Dedifferentiated amniotic fluid mesenchymal stem cell (primary cell): ENCODE measurements at regions not wholly inside any gene's neighbourhood (a gene's known extent, or its start where the extent isn't known, plus 50 kb on each side); places are given as distances from the start of the nearest gene placed in this dataset.

ENCODE experiments used
- DNase-seq: peaks from one replicate; pipeline ENCODE4 v3.0.0-alpha.2; 2016; ENCODE audit errors: extremely low spot score

DNA sequence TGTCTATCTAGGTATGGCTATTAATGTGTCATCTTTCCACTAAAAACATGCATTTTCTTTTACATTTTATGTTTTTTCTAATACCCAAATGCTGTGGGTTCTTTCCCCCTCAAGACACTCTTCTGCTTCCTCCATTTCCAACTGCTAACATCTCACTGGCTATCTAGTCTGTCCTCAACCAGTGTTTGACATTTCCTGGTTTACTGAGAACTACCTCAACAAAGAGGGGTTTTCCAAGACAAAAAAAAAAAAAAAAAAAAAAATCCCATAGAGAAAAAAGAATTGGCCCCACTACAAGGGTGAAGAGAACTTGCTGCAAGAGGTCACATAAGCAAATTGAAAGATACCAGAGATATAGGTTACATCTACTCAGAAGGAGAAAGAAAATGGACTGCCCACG, 359.7 kb downstream of the CRPPA start:
- DNase-seq: no peak

DNA sequence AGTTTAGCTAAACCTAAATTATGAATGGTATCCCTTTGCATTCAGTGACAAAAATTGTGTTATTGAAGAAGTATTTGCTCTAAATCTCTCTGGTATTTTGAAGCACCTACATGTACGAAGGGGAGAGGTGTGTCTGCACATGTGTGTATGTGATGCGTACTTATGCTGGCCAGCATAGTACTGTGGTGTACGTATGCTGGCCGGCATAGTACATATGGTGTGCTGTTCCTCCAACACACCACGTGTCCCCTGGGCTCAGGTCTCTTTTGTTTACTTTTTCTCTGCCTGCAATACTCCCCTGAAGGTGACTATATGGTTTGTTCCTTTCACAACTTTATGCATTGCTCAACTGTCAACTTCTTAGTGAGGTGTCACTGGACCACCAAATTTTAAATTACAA, 360.3 kb downstream of the CRPPA start:
- no peak for DNase-seq

DNA sequence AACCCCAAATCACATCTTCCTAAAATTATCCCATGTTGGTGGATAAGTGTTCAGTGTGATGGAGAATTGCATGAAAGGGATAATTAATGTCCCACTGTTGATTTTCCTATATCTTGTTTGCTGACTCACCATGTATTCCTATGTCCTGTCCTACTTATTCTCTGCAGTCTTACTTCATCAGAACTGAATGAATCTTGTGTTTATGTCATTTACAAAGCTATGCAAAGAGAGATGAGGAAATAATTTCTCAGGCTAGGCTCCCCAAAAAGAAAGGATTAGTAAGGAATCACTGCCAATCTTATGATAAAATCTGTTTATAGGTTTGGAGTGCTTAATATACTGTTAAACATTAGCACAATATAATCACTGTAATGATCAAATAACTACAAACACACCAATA, 360.8 kb downstream of the CRPPA start:
- DNase-seq: no peak

DNA sequence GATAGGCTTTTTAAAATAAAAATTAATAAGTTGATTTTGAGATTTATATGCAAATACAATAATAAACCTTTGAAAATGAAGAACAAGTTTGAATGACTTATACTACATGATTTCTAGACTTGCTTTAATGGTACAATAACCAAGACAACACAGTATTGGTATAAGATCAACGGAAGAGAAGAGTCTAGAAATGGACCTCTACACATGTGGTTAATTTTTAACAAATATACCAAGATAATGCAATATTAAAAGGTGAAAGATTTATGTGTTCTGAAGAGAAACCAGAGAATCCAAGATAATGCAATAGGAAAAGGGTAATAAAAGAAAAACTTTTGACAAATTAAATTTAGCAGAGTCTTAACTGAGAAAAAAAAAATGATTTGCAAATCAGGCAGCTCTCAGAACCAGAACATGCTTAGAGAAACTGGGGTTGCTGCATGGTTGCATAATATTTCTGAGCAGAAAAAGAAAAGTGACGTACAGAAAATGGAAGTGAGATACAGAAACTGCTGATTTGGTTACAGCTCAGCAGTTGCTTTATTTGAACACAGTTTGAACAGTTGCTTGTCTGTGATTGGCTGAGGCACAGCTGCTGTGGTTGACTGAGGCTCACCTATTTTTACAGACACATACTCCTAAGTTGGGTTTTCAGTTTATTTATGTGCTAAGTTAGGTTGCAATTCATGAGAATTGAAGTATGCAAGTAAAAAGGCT, 365.9 kb downstream of the CRPPA start:
- DNase-seq: no peak

DNA sequence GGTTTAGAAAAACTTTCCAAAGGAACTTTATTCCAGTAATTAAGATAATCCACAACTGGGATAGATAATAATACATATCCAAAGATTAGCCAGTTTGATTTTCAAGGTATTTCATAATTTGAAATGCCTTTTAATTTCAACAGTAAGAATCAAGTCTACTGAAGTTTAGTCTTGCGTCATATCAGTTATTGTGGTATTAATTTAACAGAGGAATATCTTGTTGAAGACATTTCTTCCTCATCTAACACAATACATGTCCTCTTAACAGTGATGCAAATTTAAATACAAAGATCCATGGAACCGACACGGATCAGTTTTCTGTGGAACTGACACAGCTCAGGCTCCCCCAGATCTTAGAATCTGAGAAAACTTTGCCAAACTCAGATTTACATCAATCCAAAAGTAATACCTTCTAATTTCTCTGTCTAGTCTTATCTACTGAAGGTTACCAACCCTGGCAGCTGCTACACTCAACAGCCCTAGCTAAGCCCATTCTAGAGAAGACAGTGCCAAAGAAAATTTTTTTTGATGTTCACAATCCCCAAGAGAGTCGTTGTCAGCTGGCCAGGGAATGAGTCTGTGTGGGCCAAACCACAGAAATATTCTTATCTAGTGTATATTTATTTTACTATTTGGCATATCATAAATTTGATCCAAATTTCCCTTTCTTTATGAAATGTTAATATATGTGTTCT, 365.2 kb upstream of the MEOX2 start:
- peak; percentile 34 for DNase-seq

DNA sequence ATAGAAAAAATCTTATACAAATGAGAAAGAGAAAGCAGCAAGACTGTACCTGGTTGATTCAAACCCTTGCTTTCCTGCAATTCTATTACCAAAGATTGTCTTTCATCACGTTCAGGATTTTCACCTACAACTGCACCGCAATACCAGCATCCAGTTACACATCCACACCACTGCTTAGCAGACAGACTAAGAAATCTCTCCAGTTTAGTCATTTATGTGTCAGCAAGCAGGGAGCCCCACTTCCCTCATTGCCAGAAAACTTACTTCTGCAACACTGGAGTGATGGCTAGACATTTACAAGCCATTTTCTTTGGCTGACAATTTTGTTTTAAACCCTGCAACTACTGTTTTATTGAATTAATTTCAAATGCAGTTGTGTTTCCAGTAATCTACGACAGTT, 359.6 kb upstream of the MEOX2 start:
- DNase-seq: no peak

DNA sequence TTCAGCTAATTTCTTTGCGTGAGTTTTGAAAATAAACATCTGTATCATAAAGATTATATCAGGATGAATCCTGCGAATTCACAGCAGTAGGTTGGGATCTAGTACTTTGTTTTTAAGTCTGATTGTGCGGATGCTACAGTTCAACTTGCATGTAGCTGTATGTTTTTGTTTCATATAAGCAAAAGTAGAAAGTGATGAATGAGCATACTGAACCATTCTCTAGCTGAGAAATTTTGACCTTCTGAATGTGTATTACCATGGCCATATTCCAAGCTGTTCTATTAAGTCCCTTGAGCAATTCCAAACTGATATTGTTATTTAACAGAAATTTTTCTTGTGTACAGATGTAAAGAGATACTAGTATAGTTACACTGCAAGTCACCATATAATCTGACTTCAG, 358.8 kb upstream of the MEOX2 start:
- no peak for DNase-seq

DNA sequence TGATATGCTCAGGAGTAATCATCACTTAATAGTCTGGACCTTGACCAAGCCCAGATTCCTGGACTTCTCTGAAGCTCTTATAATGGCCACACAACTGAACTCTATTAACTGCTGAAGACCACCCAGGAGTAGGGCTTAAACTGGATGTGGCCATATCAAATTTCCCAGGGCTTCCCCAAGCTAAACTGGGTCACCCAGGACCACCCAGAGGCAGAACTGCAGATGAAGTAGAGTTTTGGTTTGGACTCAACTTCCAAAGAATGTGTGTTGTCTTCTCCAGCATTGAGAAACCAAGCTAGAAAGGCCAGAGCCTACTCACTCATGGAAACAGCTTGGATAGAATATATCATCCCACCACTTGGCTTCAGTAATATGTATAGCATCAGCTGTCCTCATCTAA, 358.2 kb upstream of the MEOX2 start:
- no peak for DNase-seq

DNA sequence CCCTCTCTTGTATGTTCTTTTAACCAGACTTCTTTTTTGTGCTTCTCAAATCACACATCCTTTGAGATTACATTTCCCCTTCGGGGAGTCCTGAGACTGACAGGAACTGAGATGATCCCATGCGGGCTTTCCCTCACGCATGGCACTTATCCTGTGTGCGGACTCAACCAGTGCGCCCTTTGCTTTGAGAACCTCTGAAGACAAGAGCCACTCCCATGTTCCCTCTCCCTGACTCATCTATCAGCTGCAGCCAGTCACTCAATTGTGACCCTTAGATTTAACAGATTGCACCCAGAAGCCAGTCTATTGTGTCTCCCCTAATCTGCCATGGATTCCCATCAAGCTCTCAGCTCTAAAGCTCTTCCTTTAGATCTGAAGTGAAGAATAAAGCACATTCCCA, 353.9 kb upstream of the MEOX2 start:
- no peak for DNase-seq

DNA sequence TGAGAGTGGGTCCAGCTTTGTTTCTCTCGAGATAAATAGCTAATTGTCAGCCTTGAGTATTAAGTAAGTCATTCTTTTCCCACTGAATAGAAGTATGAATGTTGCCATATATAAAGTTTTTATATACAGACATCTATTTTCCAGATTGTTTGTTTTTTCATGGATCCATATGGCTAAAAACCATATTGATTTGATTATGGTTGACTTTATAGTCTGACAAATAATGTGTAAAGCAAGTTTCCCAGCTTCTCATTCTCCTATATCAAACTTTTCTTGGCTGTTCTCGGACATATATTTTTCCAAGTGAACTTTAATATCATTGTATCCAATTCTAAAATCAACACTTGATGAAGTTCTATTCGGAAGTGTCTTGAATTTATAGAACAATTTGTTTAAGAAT, 352.4 kb upstream of the MEOX2 start:
- DNase-seq: no peak

DNA sequence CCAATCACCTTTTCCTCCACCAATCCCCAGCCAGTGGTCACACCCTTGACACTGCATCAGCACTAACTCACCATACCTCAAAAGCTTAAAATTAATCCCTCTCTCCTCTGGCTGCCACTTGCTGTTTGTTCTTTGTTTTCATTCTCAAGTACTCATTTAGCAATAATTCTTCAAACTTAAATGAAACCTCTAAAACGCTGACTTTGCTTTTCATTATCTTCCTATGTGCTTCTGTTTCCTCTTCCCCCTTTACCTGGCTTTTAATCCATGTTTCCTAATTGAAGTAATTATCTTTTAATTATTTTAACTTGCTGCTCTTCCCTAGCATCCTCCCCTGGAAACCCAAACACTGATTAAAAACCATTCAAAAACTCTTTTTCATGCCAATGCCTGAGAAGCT, 348.9 kb upstream of the MEOX2 start:
- DNase-seq: no peak

DNA sequence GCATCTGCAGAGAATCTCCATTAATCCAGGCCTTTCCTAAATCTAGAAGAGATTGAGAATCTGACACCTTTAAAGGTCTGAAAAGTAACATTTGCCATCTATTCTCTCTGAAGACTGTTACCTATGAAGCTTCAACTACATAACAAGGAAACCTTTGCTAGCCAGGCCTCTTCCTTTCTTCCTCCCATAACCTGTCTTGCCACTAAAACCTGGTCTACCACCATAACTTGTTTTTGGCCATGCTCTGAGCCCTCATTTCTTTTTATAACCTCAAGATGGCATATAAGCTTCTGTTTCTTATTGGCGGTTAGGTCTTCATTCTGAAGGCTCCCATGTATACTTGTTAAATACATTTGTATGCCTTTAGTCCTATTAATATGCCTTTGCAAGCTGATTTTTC, 348.4 kb upstream of the MEOX2 start:
- no peak for DNase-seq

DNA sequence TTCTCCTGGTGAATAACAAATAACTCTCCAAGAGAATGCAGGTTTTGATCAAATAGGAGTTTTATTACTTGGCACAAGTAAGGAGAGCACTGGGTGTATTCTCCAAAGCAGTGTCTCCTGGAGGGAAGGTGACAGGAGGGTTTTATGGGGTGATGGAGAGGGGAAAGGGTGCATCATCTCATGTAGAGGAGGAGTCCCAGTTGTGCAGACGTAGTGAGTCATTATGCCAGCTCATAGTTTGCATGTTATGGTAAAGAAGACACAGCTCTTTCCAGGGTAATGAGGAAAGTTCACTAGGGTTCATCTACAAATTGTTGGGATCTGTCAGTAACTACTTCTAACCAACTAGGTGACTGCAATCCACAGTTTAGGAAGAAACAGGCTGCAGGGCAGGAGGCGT, 347.9 kb upstream of the MEOX2 start:
- DNase-seq: no peak

DNA sequence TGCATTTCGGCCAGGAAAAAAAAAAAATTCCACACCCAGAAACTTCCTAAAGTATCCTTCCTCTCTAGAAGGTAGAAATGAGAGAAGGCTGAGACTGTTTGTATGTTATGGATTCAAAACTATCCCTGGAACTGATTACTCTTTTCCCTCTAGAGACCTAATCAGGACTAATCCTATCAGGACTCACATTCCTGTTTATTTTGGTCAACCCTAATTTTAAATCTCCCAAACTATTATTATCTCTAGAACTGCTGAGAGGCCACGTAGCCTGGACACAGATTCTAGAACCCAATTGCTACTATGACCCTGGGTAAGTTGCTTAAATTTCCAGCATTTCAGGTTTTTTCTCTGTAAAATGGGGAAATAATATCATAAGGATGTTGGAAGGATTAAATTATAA, 346.8 kb upstream of the MEOX2 start:
- DNase-seq: no peak

DNA sequence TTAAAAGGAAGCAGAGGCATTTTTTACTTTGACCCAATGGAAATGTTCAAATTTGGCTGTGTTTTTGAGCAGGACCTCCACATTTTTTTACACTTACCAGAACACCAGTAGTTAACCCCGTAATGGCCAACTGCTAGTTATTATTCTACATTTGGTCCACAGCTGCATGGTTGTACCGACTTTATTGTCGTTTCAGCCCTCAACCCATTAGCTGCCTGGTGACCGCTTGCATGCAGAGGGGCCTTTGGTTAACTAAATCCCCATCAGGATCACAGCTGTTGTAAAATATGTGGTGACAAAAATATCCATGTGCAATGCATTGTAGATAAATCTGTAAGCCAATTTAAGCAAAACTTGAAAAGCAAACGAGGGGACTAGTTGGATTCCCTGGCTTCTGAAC, 342.2 kb upstream of the MEOX2 start:
- DNase-seq: no peak

DNA sequence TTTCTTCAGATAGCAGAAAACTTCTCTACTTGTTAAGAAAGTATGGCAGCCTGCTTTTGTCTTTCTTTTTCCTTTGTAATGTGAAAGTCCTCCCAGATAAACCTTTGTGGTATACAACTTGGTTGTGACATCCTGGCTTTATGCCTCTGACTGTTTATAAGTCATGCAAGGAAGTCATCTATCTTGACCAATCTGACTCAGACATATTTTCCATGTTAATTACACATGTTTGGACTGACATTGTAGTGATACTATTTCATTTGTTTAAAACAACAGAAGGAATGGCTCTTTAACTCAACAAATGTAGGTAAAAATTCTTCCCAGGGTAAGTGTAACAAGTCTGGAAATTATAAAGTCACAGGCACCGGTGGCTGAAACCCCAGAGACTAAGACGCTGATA, 341.6 kb upstream of the MEOX2 start:
- peak; percentile 58 for DNase-seq

DNA sequence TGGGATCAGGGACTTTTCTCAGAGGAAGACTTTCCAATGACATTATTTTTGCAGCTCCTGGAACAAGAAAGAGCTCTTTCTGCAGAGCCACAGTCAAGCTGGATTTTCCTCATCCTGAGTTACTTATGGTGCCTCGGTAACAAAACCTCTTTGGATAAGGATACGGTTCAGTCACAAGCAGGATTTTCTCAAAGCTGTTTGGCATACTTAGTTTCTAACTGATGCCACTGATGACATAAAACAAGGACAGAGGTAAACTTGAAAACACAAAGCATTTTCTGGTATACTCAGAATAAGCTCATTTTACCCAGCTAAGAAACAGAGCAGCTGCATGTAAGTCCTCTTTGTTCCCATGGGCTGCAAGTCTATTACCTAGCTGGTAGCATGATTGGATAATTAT, 340.9 kb upstream of the MEOX2 start:
- no peak for DNase-seq

DNA sequence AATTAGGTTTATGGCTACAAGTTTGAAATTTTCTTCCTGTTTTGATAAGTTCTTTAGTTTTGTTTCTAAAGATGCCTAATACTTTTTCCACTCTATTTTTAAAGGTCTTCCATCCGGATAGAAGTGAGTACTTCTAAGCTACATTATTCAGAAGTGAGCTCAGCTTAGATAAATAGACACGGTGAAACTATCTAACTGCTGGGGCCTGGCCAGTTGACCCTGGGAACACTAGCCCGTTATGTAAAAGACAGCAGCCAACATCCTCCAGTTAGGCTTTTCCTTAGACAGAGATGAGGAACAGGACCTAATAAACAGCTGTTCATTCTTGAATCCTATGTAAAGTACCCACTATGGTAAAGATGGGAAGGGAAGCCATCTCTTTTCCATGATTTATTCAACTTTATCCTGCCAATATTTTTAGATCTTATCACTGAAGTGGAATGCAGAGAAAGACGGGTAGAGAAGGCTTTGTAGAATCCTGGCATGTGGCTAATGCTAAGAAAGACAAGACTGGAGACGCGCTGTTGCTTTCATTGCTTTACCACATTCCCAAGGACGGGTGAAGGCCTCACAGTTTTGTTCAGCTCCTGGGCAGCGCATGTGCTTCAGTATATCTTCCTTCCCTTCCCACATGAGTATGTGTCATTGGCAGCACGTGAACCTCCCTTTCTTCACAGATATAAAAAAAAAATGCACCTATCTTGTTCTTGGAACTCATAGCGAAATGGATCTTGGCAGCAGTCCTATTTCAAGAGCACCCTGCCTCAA, 340.0 kb upstream of the MEOX2 start:
- no peak for DNase-seq

DNA sequence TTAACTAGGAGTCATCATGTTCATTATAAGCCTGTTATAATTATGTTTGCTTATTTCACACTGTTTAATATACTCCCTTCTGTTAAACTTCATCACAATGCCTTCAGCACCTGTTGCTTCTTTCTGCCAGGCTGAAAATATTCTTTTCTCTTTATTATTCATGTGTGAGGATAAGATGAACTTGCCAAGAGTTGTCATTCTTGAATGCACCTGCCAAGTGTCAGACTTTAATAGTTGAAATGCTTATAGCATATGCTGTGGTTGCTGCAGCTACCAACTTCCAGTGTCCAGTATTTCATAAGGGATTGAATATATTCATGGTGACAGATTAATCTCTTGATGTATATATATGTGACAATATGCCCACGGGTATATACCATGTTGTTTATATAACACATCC, 339.2 kb upstream of the MEOX2 start:
- no peak for DNase-seq

DNA sequence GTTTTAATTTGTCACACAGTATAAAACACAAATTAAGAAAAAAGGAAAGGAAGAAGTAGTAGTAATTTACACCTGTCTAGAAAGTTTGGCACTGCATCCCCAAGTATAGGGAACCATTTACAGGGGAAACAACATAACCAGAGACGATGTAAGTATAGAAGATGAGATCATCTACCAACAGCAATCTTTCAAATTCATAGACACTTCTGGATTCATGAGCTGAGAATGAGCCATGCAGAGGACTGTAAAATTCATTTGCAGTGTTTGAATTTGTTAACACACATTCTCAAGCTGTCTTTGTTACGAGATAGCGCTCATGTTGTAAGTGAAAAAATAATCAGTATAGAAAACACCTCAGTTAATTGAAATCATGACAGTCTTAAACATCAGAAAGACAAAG, 337.0 kb upstream of the MEOX2 start:
- DNase-seq: no peak

DNA sequence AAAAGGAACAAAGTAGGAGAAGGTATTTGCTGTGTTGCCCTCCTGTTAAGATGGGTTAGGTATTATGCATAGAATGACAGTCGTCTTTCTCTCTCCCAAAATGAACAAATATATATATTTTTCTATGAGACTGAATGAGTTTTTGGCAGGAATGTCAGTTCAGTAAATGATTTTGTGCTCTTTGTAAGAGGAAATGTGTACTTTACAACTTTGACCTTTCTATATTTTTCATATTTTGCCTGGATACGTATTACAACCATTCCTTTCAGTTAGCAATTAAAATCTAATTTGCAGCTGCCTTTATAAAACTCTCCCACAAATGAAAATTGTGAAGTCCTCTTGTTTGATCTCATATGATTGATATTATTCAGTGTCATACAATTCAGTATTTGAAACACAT, 336.6 kb upstream of the MEOX2 start:
- DNase-seq: no peak

DNA sequence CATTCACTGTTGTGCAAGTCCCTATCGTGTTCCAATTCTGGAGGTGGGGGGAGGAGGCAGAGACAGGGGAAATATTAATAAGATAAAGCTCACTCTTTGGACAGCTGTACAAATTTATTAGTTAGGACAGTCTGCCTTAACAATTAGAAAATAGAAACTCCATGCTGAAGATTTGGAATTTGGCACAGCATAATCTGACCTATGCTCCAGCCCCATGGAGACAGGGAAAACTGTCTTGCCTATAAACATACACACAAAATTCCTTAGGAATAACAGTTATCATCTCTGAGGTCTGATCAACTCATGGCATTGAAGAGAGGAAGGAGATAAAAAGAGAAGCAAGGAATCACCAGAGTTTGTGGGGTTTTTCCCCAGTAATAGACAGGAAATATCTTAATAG, 335.4 kb upstream of the MEOX2 start:
- no peak for DNase-seq

DNA sequence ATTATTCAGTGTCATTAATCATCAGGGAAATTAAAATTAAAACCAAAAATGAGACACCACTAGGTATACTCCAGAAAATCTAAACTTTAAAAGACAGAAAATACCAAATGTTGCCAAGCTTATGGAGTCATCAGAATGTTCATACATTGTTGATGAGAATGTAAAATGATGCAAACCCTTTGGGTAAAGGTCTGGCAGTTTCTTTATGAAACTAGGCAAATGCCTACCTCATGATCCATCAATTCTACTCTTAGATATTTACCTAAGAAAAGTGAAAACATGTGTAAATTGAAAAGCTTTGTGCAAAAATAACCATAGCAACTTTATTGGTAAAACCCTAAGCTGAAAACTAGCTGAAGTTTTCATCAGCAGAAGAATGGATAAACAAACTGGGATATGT, 329.5 kb upstream of the MEOX2 start:
- DNase-seq: no peak
